ENCODE measurements at regions not wholly inside any gene's neighbourhood (a gene's known extent, or its start where the extent isn't known, plus 50 kb on each side); places are given as distances from the start of the nearest gene placed in this dataset.

- BruUV-seq (replicated peaks), result no TSS peak
- no peaks in the 10 kb centered on the region for H3K36me3 ChIP-seq (ENCODE audit: insufficient read depth, low read length, poor library complexity, severe bottlenecking)
- H3K27ac ChIP-seq (ENCODE audit: low read depth, low read length, poor library complexity, severe bottlenecking), result no peak overlapping the region
- H3K4me3 ChIP-seq (ENCODE audit: low read depth, low read length, poor library complexity, severe bottlenecking), result no peak overlapping the region
- POLR2A ChIA-PET (ENCODE audit: low non-redundant PET), result no interaction called here
- H3K9me3 ChIP-seq (ENCODE audit: low read depth, low read length, poor library complexity, severe bottlenecking), result no peaks in the 10 kb centered on the region
- CTCF ChIA-PET, result no interaction called here
- intact Hi-C loops (cut with micrococcal nuclease; ENCODE audit: unreplicated experiment), result no loop called here
- peaks cover 9% of the 10 kb centered on the region for H3K4me1 ChIP-seq (ENCODE audit: insufficient read depth, low read length, poor library complexity, severe bottlenecking)
- TF ChIP-seq, protein P1, sequence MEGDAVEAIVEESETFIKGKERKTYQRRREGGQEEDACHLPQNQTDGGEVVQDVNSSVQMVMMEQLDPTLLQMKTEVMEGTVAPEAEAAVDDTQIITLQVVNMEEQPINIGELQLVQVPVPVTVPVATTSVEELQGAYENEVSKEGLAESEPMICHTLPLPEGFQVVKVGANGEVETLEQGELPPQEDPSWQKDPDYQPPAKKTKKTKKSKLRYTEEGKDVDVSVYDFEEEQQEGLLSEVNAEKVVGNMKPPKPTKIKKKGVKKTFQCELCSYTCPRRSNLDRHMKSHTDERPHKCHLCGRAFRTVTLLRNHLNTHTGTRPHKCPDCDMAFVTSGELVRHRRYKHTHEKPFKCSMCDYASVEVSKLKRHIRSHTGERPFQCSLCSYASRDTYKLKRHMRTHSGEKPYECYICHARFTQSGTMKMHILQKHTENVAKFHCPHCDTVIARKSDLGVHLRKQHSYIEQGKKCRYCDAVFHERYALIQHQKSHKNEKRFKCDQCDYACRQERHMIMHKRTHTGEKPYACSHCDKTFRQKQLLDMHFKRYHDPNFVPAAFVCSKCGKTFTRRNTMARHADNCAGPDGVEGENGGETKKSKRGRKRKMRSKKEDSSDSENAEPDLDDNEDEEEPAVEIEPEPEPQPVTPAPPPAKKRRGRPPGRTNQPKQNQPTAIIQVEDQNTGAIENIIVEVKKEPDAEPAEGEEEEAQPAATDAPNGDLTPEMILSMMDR (conservative IDR thresholded peaks at IDR 0.05; ENCODE audit: low read depth, low read length), result no peak
- no peak for TF ChIP-seq EZH2 (IDR thresholded peaks at IDR 0.05; ENCODE audit: borderline replicate concordance, low read depth, low read length, poor library complexity, severe bottlenecking)
- no peaks in the 10 kb centered on the region for H3K27me3 ChIP-seq (replicated peaks; ENCODE audit: insufficient read depth, low read depth, low read length, poor library complexity)
- DNase-seq (ENCODE audit: low spot score), result no peak
These were observed 77.9 kb upstream of the IGSF10 start for GRCh38 chr3:151538456-151539393.

DNA sequence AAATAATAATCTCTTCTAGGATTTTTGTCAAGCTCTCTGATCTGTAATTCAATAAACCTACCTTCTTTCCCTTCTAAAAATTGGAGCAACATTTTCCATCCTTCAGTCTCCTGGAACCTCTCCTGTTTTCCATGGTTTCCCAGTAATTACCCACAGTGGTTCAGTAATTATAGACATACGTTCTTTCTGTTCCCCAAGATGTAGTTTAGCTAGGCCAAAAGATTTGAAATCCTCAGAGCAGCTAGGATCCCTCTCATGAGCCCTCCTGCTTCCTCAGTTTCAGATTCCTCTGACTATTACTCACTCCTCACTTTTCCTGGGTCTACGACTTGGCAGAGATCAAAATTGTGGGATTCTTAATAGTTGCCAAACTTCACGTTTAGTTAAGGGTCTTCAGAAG is 76.9 kb upstream of the IGSF10 start:
- intact Hi-C loops (cut with micrococcal nuclease; ENCODE audit: unreplicated experiment), result no loop called here
- BruUV-seq (replicated peaks), result no TSS peak
- no peak overlapping the region for H3K4me3 ChIP-seq (ENCODE audit: low read depth, low read length, poor library complexity, severe bottlenecking)
- H3K36me3 ChIP-seq (ENCODE audit: insufficient read depth, low read length, poor library complexity, severe bottlenecking), result no peaks in the 10 kb centered on the region
- ChIA-PET CTCF (no interaction called here), POLR2A (ENCODE audit: low non-redundant PET) (no interaction called here)
- peaks cover 9% of the 10 kb centered on the region for H3K4me1 ChIP-seq (ENCODE audit: insufficient read depth, low read length, poor library complexity, severe bottlenecking)
- H3K9me3 ChIP-seq (ENCODE audit: low read depth, low read length, poor library complexity, severe bottlenecking), result no peaks in the 10 kb centered on the region
- H3K27ac ChIP-seq (ENCODE audit: low read depth, low read length, poor library complexity, severe bottlenecking), result no peak overlapping the region
- H3K27me3 ChIP-seq (replicated peaks; ENCODE audit: insufficient read depth, low read depth, low read length, poor library complexity), result no peaks in the 10 kb centered on the region
- no peak for TF ChIP-seq EZH2 (IDR thresholded peaks at IDR 0.05; ENCODE audit: borderline replicate concordance, low read depth, low read length, poor library complexity, severe bottlenecking)
- TF ChIP-seq, protein P1 (conservative IDR thresholded peaks at IDR 0.05; ENCODE audit: low read depth, low read length), result no peak
- no peak for DNase-seq (ENCODE audit: low spot score)

DNA sequence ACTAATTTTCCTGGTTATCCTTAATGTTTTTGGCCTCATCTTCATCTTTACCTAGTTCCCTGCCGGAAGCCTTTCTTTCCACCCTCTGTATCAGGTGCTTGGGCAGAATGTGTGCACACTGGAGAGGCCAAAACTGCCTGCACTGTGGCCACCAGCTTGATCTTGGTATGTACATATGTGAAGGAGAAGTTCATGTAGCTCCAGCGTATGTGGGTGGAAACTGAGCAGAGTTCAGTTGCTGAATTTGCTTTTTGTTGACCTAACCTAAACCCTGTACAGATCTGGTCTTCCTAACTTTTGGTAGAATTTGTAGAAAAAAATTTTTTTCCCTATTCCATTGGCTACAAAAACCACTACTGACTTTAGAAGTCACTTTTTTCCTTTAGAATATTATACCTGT is 65.9 kb upstream of the IGSF10 start:
- TF ChIP-seq, protein P1 (conservative IDR thresholded peaks at IDR 0.05; ENCODE audit: low read depth, low read length), result no peak
- TF ChIP-seq EZH2 (IDR thresholded peaks at IDR 0.05; ENCODE audit: borderline replicate concordance, low read depth, low read length, poor library complexity, severe bottlenecking), result no peak
- BruUV-seq (replicated peaks), result no TSS peak
- intact Hi-C loops (cut with micrococcal nuclease; ENCODE audit: unreplicated experiment), result no loop called here
- DNase-seq (ENCODE audit: low spot score), result no peak
- POLR2A ChIA-PET (ENCODE audit: low non-redundant PET), result no interaction called here
- no peaks in the 10 kb centered on the region for H3K36me3 ChIP-seq (ENCODE audit: insufficient read depth, low read length, poor library complexity, severe bottlenecking)
- CTCF ChIA-PET, result no interaction called here
- peaks cover 4% of the 10 kb centered on the region for H3K9me3 ChIP-seq (ENCODE audit: low read depth, low read length, poor library complexity, severe bottlenecking)
- no peak overlapping the region for H3K27ac ChIP-seq (ENCODE audit: low read depth, low read length, poor library complexity, severe bottlenecking)
- no peaks in the 10 kb centered on the region for H3K4me1 ChIP-seq (ENCODE audit: insufficient read depth, low read length, poor library complexity, severe bottlenecking)
- no peaks in the 10 kb centered on the region for H3K27me3 ChIP-seq (replicated peaks; ENCODE audit: insufficient read depth, low read depth, low read length, poor library complexity)
- H3K4me3 ChIP-seq (ENCODE audit: low read depth, low read length, poor library complexity, severe bottlenecking), result no peak overlapping the region
